DMS53 (cell line): ENCODE measurements at regions not wholly inside any gene's neighbourhood (a gene's known extent, or its start where the extent isn't known, plus 50 kb on each side); places are given as distances from the start of the nearest gene placed in this dataset.
"Not testable (repeated sequence)": the region's sequence is repeated elsewhere in the genome, so short reads cannot be mapped to it uniquely, and the experiment has no call there.

Source experiments
- DNase-seq: peaks from one replicate; lab custom pipeline; 2025; lab: John Stamatoyannopoulos, UW

DNA sequence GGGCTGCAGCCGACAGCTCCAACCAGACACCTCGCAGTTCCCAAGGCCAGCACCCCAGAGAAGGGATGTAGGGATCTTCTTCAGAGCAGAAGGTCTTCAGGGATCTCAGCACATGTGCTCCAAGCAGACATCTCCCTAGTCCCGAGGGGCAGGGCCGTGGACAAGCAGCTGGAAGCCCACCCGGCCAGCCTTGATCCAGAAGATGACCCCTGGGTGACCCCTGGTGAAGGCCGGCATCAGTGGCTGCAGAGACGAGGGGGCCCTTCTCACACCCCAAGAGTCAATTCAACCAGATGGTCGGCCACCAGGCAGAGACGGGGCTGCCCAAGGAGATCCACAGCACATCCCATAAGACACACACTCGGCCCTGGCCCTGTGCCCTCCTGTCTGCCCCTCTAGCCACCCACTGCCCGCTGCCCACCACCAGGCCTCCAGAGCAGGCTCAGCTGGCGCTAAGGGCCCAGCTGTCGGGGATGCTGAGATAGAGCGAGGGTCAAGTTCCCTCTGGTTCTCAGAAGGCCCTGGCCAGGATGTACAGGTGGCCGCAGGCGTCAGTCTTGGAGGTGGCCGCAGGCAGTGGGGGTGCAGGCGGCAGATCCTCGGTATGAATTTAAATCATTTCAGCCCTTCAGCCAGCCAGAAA lies 168.3 kb downstream of the BRD1 start:
- no peak for DNase-seq

DNA sequence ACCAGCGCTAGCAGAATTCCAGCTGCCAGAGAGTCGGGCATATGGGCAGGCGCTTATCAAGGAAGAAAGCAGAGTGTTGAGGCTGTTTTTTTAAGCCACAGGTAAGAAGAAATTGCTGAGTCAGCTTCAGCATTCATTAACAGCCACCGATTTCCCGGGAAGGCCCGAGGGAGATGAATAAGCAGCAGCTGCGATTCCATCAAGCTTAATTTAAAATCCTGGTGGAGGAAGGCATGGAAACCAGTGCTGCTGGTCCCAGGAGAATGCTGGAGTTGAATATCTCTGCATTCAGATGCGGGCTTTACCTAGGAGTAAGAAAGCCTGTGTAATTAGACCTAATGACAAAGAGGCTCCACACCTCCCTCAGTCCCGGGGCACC lies 168.8 kb downstream of the BRD1 start:
- DNase-seq: no peak

DNA sequence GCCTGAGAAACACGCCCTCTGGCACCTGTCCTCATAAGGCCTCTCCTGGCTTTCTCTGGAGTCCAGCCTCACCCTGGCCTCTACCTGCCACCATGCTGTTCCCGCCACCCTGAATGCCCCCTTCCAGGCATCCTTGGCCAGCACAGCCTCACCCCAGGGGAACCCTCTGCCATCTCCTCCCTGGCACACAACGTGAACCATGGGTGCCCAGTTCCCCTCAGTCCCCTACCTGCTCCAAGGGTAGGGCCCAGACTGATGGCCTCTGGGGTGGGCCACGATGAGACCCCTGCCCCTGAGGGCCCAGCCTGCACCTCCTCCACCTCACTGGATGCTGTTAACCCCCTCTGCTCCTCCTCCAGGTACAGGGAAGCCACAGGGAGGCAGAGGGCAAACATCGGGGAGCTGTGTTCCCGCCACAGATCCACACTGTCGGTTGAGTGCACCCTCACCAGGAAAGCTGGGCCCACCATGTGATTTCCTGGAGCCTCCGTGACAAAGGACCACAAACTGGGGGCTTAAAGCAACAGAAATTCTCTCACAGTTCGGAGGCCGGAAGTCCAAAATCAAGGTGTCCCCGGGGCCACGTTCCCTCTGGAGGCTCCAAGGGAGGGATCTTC lies 169.6 kb downstream of the BRD1 start:
- DNase-seq: no peak

DNA sequence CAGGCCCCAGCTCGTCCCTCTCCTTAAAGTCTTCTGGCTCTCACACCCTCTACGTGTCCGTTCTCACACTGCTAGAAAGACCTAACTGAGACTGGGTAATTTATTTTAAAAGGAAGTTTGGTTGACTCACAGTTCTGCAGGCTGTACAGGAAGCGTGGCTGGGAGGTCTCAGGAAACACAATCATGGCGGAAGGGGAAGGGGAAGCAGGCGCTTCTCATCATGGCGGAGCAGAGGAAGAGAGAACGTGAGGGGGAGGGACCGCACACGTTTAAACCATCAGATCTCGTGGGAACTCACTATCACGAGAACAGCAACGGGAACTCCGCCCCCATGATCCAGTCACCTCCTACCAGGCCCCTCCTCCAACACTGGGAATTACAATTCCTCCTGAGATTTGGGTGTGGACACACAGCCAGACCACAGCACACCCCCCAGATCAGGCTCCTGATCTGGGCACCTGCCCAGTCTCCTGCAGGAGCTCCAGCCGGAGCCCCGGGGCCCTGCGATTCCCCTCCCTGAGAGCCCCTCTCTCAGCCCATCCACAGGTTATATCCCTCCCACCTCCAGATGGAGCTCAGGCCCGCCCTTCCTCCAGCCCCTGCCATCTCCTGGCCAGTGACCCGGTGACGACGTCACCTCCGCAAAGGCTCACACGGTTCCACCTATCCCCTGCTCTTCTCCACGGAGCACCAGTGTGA lies 170.2 kb downstream of the BRD1 start:
- DNase-seq: no peak

DNA sequence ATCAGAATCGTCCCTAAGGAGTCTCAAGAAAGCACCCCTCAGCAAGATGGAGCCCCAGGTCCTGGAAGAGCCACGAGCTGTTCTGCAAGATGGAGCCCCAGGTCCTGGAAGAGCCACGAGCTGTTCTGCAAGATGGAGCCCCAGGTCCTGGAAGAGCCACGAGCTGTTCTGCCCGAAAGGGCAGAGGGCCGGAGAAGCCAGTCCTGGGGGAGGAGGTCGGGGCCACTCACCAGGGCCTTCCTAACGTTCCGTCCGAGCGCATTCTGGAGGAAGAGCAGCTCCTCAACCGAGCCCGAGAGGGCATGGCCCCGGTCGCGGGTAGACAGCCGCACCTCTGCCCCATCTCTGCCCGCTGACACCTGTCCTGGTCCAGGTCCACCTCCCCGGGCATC lies 170.8 kb downstream of the BRD1 start:
- not testable (repeated sequence) for DNase-seq

DNA sequence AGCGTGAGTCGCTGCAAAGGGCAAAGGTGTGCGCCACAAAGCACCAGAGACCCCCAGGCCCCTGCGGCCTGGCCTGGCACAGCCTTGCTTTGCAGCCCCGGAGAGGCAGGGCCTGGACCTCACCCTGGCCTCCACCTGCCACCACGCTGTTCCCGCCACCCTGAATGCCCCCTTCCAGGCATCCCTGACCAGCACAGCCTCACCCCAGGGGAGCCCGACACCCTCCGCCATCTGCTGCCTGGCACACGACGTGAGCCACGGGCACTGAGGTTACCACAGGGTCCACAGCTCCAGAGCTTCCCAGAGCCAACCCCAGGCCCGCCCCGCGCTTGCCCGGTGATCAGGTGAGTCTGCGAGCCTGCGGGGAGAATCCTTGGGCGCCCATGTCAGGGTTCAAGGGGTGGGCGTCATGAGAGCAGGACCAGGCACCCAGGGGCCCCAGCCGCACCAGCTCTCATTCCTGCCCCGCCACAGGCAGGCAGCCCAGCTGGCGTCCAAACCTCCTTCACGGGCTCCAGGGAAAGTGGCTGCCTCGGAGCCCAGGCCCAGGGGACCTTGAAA lies 171.3 kb downstream of the BRD1 start:
- DNase-seq: no peak

DNA sequence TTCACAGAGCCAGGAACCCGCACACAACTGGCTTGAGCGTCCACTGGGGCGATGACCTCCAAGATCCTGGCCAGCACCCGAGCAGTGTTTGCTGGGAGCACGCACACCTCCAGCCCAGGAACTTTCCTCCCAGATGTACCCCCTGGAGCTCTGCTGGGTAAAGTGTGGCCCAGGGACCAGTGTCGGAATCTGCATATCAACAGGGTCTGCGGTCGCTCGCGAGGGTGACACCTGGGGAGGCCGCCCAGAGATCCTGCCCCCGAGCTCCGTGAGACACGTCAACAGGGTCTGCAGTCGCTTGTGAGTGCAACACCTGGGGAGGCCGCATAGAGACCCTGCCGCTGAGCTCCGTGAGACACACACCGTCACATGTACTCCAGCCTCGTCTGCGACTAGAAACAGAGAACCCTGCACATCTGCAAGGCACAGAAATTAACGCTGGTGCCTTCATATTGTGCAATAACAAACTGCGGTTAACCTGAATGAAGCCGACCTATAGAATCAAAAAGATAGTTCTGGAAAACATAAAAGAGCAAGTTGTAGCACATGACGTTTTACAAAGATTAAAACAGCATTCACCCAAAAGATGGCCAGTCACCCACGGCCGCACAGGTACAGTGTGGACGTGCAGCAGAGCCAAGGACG lies 172.4 kb downstream of the BRD1 start:
- no peak for DNase-seq

DNA sequence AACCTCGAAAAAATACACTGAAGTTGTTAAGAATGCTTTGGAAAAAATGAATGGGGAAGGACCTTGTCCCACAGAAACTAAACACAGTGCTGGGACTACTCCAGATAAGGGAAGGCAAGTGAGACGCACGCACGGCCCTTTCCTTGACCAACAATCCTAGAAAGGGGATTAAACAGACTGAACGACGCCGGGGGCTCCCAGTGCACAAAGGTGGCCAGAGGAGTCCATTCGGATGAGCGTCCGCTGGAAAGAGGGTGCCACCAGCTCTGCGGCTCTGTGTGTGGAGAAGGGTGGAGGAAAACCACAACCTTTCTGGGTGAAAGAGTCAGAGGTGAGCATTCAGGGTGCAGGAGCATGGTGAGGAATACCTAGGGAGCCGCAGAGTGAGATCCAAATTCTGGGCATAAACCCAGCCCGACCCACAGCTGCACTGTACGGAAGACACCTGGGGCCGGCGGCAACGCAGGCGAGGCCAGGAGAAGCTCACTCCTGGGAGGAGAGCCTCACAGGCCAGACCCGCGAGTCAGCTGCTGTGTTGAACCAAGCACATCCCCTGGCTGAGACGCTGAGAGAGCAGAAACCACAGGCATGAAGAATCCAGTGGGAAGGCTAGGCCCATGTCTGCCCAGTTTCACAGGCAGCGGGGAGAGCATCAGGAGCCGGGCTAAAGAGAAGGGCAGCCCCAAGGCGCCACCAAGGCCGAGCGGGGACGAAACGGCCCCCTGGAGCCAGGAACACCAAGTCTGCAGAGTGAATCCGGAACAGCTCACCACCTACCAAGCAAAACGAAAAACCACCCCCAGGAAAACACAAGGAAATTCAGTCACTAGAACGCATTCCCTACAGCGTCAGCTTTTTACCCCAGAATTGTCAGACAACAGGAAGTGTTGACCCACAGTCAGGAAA lies 177.1 kb downstream of the BRD1 start:
- no peak for DNase-seq

DNA sequence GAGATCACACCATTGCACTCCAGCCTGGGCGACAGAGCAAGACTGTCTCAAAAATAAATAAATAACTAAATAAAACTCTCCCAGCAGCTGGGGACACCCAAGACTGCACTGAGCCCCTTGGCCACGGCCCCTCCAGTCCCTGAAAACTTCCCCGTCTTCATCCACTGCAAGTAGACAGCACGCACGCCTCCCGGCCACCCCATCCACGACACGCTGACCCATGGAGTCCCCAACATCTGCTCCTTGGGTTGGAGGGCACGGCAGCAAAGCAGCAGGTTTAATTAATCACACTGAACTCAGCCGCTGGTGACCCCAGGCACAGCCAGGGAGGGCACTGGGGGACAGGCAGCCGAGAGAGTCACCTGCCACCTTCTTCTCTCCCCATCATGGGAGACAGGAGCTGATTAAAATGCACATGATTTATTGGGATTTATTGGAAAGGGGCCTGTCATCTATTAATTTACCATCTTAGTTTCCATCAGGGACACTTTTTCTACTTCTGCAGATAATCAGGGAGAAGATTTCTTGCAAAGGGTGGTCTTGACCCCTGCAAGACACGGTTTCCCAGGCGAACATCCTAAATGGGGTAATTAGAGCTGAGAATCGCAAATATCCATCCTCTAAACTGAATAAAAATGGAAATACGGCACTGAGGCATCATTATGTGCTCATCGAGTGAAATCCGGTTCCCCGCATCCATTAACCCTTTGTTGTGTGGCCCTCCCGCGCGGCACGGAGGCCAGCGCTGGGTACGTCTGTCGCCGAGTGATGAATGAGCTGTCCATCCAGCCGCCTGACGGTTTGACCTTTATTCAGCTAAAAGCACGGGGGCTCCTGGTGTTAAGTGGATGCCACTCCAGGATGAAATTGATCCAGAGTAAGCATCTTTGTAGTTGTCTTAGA lies 178.3 kb downstream of the BRD1 start:
- no peak for DNase-seq

DNA sequence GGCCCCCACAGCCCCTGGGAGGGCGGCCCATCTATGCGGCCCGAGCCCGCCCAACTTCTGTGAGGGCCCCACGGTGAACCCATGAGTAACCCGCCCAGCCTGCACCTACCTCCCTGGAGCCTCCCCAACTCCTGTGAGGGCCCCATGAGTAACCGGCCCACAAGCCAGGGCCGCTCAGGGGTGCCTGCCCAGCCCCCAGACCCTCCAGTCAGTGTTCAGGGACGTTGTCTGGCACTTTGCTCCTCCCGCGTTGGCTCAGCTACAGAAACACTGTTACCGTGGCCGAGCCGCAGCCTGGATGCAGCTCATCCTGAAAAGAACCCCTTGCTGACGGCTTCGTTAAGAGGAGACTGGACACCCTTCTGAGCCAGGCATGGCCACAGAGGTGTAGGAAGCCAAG lies 179.6 kb downstream of the BRD1 start:
- no peak for DNase-seq

DNA sequence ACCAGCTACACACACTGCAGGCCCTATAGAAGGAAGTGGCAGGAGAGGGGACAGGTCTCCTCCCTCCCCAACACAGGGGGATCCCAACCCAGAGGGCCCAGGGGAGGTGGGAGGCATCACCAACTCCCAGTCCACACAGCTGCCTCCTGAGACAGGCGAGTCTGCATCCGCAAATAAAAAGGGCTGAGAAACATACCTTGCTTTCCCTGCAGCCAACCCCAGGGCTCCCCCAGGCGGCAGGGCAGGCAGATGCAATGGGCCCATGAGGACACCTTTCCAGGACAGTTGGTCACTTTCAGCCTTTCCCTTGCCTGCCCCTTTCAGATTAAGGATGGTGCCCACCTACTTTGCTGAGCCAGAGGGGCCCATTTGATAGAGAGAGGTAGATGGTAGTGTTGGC lies 180.0 kb downstream of the BRD1 start:
- DNase-seq: peak; percentile 11

DNA sequence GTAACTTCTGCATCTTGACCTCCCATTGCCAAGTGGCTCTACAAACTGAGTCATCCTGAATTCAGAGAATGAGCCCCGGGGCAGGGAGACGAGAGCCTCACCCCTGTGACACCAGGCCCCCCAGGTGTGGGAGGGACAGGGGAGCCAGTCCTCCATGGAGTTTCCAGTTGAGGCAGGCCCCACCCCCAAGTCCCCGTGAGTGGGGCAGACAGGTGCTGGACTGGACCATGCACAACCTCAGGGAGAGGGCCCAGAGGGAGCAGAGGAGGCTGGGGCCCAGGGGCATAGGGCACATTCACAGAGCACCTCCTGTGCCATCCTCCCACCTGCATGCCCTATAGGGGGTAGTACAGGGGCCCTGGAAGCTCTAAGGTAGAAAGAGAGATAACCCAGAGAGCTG lies 180.8 kb downstream of the BRD1 start:
- DNase-seq: no peak

DNA sequence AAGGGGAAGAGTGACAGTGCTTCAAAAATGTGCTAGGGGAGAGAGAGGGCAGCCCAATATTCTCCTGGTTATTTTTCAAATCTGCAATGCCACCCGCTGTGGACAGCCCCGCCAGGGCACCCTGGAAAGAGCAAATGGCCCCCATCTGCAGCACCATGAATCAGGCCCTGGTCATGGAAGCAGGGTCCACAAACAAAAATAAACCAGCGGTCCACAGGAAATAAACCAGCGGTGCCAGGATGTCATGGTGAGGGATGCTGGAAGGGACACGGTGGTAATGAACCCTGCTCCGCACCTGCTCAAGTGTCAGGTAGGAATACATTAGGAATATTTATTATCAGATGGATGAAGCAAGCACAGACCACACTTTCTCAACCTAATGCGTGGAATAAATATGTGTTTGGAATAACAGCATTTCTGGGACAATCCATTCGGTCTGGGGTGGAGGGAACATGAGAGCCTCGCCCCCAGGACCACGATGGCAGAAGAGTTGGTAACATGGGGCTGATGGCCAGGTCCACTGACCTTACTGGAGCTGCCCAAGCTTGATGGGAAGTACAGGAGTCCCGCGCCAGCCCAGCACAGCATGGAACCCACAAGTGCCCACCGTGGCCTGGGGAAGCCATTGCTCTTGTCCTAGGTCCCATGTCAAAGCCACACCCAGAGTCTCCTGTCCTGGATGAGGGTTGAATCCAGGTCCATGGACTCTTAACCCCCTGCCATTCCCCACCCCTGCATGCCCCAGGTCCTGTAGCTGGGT lies 181.7 kb downstream of the BRD1 start:
- DNase-seq: no peak

DNA sequence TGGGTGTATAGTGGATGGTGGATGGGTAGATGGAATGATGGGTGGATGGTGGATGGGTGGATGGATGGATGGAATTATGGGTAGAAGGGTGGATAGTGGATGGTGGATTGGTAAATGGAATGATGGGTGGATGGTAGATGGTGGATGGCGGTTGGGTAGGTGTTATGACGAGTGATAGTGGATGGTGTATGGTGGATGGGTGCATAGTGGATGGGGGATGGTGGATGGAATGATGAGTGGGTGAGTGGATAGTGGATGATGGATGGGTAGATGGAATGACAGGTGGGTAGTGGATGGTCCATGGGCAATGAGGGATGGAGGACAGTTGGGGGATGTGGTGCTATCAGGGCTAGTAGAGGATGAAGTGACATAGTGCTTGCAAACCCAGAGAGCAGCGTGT lies 182.4 kb downstream of the BRD1 start:
- no peak for DNase-seq

DNA sequence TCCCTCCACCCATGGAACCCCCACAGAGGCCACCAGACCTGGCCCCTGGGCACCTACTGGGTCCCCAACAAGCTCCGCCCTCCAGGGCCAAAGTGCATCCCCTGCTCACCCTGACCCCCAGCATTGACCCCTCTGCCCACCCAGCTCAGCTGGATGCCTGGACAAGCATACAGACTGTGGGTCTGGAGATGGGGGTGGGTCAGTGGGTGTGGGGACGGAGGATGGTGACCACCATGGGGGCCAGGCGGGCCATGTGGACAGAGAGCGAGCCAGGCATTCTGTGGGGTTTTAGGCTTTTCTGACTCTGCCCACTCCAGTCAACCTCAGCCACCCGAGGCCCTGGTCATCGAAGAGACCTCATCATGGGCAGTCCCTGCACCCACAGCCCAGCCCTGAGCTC lies 183.7 kb downstream of the BRD1 start:
- DNase-seq: no peak

DNA sequence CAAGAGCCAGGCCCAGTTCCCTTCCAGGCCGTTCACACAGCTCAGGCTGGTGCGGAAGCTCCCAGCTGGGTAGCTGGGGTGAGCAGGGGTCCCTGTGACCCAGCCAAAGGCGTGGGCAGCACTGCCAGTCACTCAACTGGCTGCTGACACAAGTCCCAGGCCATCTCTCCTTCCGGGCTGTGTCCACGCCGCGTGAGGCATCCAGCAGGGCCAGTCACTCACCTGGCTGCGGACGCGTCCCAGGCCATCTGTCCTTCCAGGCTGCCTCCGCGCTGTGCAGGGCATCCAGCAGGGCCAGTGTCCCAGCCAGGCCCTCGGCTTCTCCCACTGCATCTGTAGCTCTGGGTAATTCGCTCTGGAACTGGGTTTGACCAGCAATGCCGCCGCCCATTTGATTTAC lies 184.2 kb downstream of the BRD1 start:
- DNase-seq: no peak

DNA sequence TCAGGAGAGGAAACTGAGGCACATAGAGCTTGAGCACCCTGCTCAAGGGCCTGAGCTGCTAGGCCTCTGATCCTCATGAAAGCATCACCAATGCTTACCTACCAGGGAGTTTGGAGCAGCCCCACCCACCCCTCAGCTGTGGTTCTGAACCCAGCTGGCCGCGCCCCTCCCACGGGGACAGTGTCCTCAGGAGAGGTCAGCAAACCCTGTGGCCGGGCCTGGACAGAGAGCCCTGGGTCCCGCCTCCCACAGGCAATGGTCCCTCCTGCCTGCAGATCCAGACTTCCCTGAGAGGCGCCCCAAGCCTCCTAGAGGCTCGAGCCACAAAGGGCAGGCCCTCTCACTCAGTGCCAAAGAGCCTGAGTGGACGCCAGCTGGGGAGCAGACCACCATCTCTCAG lies 184.9 kb downstream of the BRD1 start:
- no peak for DNase-seq

DNA sequence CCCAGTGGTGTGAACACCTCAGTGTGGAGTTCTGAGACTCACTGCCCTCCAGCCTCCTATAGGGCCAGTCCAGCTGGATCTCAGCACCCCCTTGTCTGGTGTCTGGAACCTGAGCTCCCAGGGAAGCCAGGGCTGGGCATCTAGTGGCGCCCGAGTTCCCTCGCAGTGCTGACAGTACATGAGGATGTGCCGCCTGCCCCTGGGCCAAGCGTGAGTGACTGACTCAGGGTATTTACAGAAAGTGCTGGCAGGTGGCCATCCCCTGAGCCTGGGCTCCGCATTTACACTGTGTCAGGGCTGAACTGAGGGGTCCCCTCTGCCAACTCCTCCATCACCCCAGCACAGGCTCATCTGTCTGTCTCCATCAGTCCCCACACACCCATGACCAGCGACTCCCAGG lies 185.3 kb downstream of the BRD1 start:
- no peak for DNase-seq

DNA sequence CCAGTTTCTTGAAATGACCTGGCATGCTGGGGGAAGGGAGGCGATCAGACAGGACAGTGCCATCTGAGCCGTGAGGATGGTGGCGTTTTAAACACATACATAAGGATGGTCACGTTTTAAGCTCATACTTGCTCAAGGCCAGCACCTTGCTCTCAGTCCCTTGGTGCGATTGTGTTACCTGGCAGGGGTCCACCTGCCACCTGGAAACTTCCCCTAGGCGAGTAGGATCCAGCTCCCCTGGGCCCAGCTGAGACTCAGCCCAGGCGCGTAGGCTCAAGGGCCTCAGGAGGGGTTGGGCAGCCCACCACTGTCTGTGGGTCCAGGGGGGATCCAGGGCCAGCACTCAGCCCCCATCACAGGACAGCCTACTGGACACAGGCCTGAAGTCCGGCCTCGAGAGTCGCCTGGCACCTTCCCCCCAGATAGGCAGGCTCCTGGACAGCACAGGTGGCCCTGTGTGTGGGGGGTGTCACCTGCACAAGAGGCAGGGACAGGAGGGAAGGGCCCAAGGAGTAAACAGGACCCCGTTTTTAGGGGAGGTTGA lies 185.8 kb downstream of the BRD1 start:
- no peak for DNase-seq
